NCI-H1436 treated with DMSO at 0.1 percent for 48 hours (cell line): ENCODE measurements at regions not wholly inside any gene's neighbourhood (a gene's known extent, or its start where the extent isn't known, plus 50 kb on each side); places are given as distances from the start of the nearest gene placed in this dataset.

ENCODE experiments used
- DNase-seq: peaks from one replicate; lab custom pipeline; 2025; lab: John Stamatoyannopoulos, UW

GRCh38 chr22:49077036-49077393, 750.7 kb downstream of the BRD1 start:
- DNase-seq: no peak

GRCh38 chr22:49076300-49077035, 751.2 kb downstream of the BRD1 start:
- DNase-seq: no peak

DNA sequence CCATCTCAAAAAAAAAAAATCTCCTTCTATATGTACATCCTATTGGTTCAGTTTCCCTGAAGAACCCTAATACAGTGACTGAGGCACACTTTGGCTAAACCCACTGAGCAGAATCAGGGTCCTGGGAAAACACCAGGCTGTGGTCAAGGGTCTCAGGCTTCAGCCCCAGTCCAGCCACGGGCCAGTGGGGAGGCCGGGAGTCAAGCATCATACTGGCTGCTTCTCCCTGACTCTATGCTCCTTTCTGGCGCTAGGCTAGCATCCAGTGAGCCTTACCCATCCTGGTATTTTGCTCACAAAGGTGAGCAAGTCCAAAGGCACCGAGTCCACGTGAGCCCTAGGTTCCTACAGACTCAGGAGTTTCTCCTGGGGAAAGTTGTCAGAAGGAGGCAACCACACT, 752.5 kb downstream of the BRD1 start:
- no peak for DNase-seq

- no peak for DNase-seq
Measured at GRCh38 chr22:49073873-49074417, 753.7 kb downstream of the BRD1 start.

DNA sequence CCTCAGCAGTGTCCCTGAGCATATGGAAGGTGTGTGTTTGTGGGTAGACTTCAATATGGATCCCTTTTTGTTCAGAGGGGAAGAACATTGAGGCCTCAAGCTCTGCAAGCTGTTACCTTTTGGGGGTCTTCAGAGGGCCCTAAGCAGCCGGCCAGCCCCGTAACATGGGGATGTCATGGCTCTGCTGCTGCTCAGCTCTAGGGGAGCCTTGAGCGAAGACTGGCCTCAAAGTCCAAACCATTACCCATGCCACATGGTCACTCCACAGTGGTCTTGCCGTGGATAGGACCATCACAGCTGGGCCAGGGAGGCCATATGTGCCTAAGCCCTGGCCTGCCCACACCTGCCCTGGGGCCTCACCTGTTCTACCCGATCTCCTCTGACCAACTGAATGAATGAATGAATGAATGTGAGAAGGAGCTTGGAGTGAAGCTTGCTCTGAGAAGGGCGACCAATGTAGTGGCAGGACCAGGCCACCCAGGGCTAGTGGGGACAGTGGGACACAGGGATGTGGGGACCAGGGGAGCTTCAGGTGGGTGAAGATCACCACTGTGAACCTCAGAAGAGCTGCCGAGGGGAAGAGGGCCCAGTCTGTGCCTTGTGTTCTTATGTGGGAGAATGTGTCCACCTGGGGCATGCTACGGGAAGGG, 754.6 kb downstream of the BRD1 start:
- no peak for DNase-seq

- no peak for DNase-seq
Measured at GRCh38 chr22:49070501-49070900, 757.2 kb downstream of the BRD1 start.

DNA sequence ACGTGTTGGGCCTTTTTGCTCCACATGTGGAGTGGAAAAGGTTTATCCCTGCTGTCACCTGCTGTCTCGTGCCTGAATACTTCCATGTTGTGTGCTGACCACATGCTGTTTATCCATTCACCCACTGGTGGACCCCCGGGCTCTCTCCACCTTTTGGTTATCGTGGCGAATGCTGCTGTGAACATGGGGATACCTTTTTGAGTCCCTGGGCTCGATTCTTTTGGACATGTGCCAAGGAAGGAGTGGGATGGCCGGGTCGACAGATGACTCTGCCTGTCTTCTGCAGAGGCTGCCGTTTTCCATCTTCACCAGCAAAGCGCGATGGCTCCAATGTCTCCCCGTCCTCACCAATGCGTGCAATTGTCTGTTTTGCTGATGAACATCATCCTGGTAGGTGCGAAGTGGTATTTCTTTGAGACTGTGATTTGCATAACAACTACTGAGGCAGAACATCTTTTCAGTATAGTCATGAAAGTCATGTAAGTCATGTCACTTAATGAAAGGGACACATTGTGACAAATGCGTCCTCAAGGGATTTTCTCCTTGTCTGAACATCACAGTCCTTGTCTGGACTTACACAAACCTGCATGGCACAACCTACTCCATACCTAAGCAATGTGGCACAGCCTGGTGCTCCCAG, 758.7 kb downstream of the BRD1 start:
- no peak for DNase-seq

DNA sequence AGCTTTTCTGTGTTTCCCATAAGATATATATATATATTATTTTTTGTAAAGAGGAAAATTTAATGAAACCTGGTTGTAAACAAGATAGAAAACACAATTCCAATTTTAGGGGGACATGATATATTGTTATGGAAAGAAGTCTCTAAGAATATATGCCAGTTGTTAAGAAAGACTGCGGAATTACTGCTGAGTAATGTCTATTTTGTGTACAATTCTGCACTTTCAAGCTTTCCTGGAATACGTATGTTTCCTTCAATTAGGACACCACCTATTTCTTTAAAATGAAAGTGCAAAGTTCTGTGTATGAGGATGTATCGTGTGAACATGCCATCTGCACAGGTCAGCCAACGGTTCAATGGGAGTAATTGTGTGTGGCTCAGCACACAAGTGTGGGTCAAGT, 760.2 kb downstream of the BRD1 start:
- DNase-seq: no peak

GRCh38 chr22:49066619-49067018, 761.1 kb downstream of the BRD1 start:
- DNase-seq: no peak

DNA sequence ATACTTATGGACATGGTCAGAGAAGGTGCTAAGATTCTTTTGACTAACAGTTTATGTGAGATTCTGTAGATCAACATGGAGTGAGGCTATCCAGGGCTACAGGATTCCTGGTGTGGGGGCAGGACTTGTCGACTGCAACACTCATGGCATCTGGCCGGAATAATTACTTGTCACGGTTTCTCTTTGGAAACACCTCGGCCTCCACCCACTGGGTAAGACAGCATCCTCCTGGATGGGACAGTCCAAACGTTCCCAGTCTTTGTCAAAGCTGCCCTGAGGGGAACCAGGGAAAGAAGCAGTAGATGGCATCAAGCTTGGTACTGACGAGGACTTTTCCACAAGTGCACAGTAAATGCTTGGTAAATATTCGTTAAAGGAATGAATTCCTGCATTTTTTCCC, 762.8 kb downstream of the BRD1 start:
- no peak for DNase-seq

DNA sequence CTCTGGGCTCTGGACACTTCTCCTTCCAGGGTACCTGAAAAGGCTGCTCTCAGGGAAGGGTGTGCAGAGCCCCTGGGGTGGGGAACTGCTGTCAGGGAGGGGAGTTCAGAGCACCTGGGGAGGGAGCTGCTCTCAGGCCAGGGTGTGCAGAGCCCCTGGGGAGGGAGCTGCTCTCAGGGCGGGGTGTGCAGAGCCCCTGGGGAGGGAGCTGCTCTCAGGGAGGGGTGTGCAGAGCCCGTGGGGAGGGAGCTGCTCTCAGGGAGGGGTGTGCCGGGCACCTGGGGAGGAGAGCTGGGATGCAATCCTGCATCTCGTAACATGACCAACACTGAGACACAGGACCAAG, 764.2 kb downstream of the BRD1 start:
- DNase-seq: no peak

GRCh38 chr22:49062802-49063544, 764.7 kb downstream of the BRD1 start:
- DNase-seq: no peak

- no peak for DNase-seq
Measured at GRCh38 chr22:49062155-49062801, 765.4 kb downstream of the BRD1 start.

DNA sequence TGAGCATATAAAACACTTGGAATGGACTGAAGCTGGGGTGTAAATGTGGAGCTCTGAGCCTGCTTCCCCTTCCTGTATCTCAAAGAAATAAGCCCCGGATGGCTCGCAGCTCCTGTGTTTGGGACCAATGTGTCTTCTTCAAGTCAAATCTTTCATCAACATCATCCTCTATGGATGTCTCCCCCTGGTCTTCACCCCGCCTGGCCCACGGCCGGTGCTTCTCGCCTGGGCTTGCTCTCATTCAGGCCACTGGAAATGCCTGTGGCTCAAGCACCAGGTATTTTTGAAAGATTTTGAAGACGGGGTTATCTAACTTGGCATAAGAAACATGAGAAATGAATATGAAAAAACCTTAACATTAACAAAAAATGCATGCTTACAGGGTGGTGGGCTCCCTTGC, 769.8 kb downstream of the BRD1 start:
- DNase-seq: no peak

- DNase-seq: no peak
Measured at GRCh38 chr22:49056301-49056700, 771.4 kb downstream of the BRD1 start.

GRCh38 chr22:49055406-49055805, 772.3 kb downstream of the BRD1 start:
- DNase-seq: no peak

- DNase-seq: no peak
Measured at GRCh38 chr22:49053578-49053977, 774.1 kb downstream of the BRD1 start.

- DNase-seq: no peak
Measured at GRCh38 chr22:49052560-49052959, 775.1 kb downstream of the BRD1 start.

DNA sequence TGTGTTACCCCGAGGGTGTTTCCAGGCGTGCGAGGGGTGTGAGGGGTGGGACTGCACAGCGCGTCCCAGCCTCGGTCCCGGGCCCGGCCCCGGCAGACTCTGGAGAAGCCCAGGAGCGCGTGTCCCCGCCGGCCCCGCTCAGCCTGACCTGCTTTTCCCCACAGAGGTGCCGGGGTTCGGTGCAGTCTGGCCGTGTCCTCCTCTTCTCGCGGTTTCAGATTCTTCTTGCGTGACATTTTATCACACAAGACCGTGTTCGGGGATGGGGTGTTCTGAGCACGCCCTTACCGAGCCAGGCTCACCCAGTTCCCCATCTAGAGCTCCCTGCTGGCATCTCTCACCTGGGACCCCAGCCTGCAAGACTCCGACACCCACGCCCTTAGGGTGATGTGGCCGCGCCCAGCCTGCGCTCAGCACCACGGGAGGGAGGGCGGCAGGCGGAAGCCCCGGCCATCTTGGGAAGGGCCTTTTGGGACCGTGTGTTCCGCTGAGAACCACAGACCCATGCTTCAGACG, 775.6 kb downstream of the BRD1 start:
- no peak for DNase-seq

- no peak for DNase-seq
Measured at GRCh38 chr22:49051491-49052022, 776.1 kb downstream of the BRD1 start.

GRCh38 chr22:49049691-49050090, 778.0 kb downstream of the BRD1 start:
- DNase-seq: no peak

GRCh38 chr22:49048591-49048990, 779.1 kb downstream of the BRD1 start:
- no peak for DNase-seq
